ENCODE measurements at regions not wholly inside any gene's neighbourhood (a gene's known extent, or its start where the extent isn't known, plus 50 kb on each side); places are given as distances from the start of the nearest gene placed in this dataset.

GRCh38 chr9:129413537-129414376 is 207.1 kb downstream of the C9orf50 start:
- TF ChIP-seq, protein P1, sequence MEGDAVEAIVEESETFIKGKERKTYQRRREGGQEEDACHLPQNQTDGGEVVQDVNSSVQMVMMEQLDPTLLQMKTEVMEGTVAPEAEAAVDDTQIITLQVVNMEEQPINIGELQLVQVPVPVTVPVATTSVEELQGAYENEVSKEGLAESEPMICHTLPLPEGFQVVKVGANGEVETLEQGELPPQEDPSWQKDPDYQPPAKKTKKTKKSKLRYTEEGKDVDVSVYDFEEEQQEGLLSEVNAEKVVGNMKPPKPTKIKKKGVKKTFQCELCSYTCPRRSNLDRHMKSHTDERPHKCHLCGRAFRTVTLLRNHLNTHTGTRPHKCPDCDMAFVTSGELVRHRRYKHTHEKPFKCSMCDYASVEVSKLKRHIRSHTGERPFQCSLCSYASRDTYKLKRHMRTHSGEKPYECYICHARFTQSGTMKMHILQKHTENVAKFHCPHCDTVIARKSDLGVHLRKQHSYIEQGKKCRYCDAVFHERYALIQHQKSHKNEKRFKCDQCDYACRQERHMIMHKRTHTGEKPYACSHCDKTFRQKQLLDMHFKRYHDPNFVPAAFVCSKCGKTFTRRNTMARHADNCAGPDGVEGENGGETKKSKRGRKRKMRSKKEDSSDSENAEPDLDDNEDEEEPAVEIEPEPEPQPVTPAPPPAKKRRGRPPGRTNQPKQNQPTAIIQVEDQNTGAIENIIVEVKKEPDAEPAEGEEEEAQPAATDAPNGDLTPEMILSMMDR (IDR thresholded peaks at IDR 0.05; ENCODE audit: low read depth, low read length, poor library complexity, severe bottlenecking) = no peak
- TF ChIP-seq EZH2phosphoT487 (IDR thresholded peaks at IDR 0.05; ENCODE audit: borderline replicate concordance, low read length) = no peak

Data from DOHH2 (cell line).